B cell (primary cell): ENCODE measurements at regions not wholly inside any gene's neighbourhood (a gene's known extent, or its start where the extent isn't known, plus 50 kb on each side); places are given as distances from the start of the nearest gene placed in this dataset.

ENCODE experiments used
- EZH2 ChIP-seq: IDR thresholded peaks from 2 replicates; pipeline ENCODE4 v1.6.1; 2012; ENCODE audit warnings: borderline replicate concordance, low read depth, mild to moderate bottlenecking, moderate library complexity, low read length; ENCODE audit not compliant: insufficient read depth, poor library complexity, severe bottlenecking
- TF ChIP-seq, protein P1 (sequence below): fragments of 200-600 bp; IDR thresholded peaks from one replicate; pipeline ENCODE4 v1.8.0; 2022; ENCODE audit warnings: antibody characterized with exemption, mild to moderate bottlenecking

- no peak for TF ChIP-seq EZH2
- TF ChIP-seq, protein P1, sequence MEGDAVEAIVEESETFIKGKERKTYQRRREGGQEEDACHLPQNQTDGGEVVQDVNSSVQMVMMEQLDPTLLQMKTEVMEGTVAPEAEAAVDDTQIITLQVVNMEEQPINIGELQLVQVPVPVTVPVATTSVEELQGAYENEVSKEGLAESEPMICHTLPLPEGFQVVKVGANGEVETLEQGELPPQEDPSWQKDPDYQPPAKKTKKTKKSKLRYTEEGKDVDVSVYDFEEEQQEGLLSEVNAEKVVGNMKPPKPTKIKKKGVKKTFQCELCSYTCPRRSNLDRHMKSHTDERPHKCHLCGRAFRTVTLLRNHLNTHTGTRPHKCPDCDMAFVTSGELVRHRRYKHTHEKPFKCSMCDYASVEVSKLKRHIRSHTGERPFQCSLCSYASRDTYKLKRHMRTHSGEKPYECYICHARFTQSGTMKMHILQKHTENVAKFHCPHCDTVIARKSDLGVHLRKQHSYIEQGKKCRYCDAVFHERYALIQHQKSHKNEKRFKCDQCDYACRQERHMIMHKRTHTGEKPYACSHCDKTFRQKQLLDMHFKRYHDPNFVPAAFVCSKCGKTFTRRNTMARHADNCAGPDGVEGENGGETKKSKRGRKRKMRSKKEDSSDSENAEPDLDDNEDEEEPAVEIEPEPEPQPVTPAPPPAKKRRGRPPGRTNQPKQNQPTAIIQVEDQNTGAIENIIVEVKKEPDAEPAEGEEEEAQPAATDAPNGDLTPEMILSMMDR: no peak
Measured at GRCh38 chr18:34611904-34612303, 98.2 kb upstream of the DTNA start.
